ENCODE measurements at regions not wholly inside any gene's neighbourhood (a gene's known extent, or its start where the extent isn't known, plus 50 kb on each side); places are given as distances from the start of the nearest gene placed in this dataset.

DNA sequence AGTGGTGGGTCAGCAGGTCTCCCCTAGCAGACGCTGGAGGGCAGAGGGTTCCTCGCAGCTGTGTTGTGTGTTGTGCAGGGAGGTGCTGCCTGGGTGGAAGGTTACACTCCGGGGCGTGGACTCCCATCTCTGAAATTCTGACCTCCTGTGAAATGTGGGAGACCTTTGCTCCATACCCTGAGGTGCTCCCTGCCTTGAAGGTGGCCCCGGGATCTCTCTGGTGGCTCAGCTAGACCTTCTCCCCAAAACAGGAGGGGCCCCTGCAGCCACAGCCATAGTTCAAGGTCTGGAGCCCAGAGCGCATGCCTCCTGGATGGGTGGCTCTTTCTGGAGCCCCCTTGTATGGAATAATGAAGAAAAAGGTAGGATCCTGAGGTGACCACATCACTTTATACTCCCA lies 70.2 kb downstream of the SOX1 start:
- no peak for ATAC-seq
- no peak for DNase-seq
- Histone ChIP-seq H3K4me1 (ENCODE audit: control insufficient read depth, insufficient read depth, low read length) (no peaks in the 10 kb centered on the region), H3K9me3 (ENCODE audit: control insufficient read depth, insufficient read depth, low read length) (no peaks in the 10 kb centered on the region), H3K27ac (ENCODE audit: low read length) (no peak overlapping the region), H3K27me3 (ENCODE audit: control insufficient read depth, insufficient read depth, low read length) (no peaks in the 10 kb centered on the region), H3K36me3 (ENCODE audit: control insufficient read depth, insufficient read depth, low read length) (no peaks in the 10 kb centered on the region), H3K4me3 (ENCODE audit: low read length) (no peak overlapping the region)
- no peaks in the 10 kb centered on the region for H3K9me3 Mint-ChIP-seq
- intact Hi-C loops (cut with micrococcal nuclease), result no loop called here
- peaks cover 0 to 3% of the 10 kb centered on the region in 2 donors for H3K27me3 Mint-ChIP-seq (ENCODE audit: low read depth in 2 of 2)
- 86% methylated on average over 5 of the region's 6 CpGs for WGBS (ENCODE audit: insufficient coverage)
- H3K4me1 Mint-ChIP-seq, result no peaks in the 10 kb centered on the region
- no peak overlapping the region for H3K4me3 Mint-ChIP-seq
- H3K27ac Mint-ChIP-seq, result no peak overlapping the region
- TF ChIP-seq, protein P1, sequence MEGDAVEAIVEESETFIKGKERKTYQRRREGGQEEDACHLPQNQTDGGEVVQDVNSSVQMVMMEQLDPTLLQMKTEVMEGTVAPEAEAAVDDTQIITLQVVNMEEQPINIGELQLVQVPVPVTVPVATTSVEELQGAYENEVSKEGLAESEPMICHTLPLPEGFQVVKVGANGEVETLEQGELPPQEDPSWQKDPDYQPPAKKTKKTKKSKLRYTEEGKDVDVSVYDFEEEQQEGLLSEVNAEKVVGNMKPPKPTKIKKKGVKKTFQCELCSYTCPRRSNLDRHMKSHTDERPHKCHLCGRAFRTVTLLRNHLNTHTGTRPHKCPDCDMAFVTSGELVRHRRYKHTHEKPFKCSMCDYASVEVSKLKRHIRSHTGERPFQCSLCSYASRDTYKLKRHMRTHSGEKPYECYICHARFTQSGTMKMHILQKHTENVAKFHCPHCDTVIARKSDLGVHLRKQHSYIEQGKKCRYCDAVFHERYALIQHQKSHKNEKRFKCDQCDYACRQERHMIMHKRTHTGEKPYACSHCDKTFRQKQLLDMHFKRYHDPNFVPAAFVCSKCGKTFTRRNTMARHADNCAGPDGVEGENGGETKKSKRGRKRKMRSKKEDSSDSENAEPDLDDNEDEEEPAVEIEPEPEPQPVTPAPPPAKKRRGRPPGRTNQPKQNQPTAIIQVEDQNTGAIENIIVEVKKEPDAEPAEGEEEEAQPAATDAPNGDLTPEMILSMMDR (IDR thresholded peaks at IDR 0.05), result no peak
- no peaks in the 10 kb centered on the region for H3K36me3 Mint-ChIP-seq

DNA sequence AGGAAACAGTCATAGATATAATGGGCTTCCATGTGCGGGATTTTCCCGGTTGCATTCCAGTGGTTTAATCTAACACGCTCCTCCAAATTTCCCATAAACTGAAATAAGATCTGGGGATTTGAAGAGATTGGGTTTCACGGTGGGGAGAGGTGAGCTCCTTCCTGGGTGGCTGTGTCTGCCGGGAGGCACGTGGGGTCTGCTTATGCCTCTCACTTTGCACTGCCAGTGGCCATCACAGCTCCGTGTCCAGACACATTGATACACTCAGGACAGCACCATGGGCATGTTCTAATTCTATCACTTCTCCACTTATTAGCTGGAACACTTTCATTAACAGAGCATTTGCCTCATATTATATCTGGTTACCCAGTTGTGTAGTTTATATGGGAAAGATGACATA lies 73.4 kb downstream of the SOX1 start:
- ATAC-seq (no peak), DNase-seq (no peak)
- no peaks in the 10 kb centered on the region for H3K9me3 ChIP-seq (ENCODE audit: control insufficient read depth, insufficient read depth, low read length)
- no peaks in the 10 kb centered on the region for H3K9me3 Mint-ChIP-seq
- 80% methylated on average over 7 of the region's 7 CpGs for WGBS (ENCODE audit: insufficient coverage)
- H3K27me3 Mint-ChIP-seq (ENCODE audit: low read depth in 2 of 2), result peaks cover 0 to 3% of the 10 kb centered on the region in 2 donors
- no peaks in the 10 kb centered on the region for H3K36me3 Mint-ChIP-seq
- H3K36me3 ChIP-seq (ENCODE audit: control insufficient read depth, insufficient read depth, low read length), result no peaks in the 10 kb centered on the region
- no peaks in the 10 kb centered on the region for H3K4me1 Mint-ChIP-seq
- TF ChIP-seq, protein P1 (IDR thresholded peaks at IDR 0.05), result no peak
- H3K4me1 ChIP-seq (ENCODE audit: control insufficient read depth, insufficient read depth, low read length), result no peaks in the 10 kb centered on the region
- no peak overlapping the region for H3K27ac Mint-ChIP-seq
- H3K27ac ChIP-seq (ENCODE audit: low read length), result no peak overlapping the region
- H3K27me3 ChIP-seq (ENCODE audit: control insufficient read depth, insufficient read depth, low read length), result no peaks in the 10 kb centered on the region
- intact Hi-C loops (cut with micrococcal nuclease), result no loop called here
- no peak overlapping the region for H3K4me3 ChIP-seq (ENCODE audit: low read length)
- H3K4me3 Mint-ChIP-seq, result no peak overlapping the region

DNA sequence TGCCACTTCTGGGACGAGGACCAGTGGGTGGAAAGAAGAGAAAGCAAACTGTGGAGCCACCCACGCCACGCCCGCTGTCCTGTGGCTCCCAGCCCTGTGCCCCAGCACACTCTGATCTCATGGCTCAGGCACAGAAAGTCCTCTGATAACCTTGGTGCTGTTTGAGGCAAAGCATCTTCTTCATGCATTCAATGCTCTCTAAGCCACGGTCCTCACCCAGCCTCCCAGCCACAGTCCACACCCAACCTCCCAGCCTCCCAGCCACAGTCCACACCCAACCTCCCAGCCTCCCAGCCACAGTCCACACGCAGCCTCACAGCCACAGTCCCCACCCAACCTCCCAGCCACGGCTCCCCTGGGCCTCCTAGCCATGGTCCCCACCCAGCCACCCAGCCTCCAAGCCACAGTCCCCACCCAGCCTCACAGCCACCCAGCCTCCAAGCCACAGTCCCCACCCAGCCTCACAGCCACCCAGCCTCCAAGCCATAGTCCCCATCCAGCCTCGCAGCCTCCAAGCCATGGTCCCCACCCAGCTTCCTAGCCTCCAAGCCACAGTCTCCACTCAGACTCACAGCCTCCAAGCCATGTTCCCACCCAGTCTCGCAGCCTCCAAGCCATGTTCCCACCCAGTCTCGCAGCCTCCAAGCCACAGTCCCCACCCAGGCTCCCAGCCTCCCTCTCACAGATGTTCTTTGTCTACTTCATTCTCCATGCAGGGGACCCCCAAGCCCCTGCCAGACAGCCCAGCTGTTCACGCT lies 74.9 kb downstream of the SOX1 start:
- H3K27ac Mint-ChIP-seq, result no peak overlapping the region
- DNase-seq (no peak), ATAC-seq (no peak)
- no peak overlapping the region for H3K4me3 Mint-ChIP-seq
- intact Hi-C loops (cut with micrococcal nuclease), result no loop called here
- no peaks in the 10 kb centered on the region for H3K36me3 ChIP-seq (ENCODE audit: control insufficient read depth, insufficient read depth, low read length)
- no peaks in the 10 kb centered on the region for H3K27me3 ChIP-seq (ENCODE audit: control insufficient read depth, insufficient read depth, low read length)
- H3K36me3 Mint-ChIP-seq, result no peaks in the 10 kb centered on the region
- H3K9me3 Mint-ChIP-seq, result no peaks in the 10 kb centered on the region
- no peak overlapping the region for H3K27ac ChIP-seq (ENCODE audit: low read length)
- TF ChIP-seq, protein P1 (IDR thresholded peaks at IDR 0.05), result no peak
- no peaks in the 10 kb centered on the region for H3K27me3 Mint-ChIP-seq (ENCODE audit: low read depth in 2 of 2)
- WGBS (ENCODE audit: insufficient coverage), result 83% methylated on average over 11 of the region's 11 CpGs
- H3K9me3 ChIP-seq (ENCODE audit: control insufficient read depth, insufficient read depth, low read length), result no peaks in the 10 kb centered on the region
- H3K4me1 Mint-ChIP-seq, result no peaks in the 10 kb centered on the region
- H3K4me1 ChIP-seq (ENCODE audit: control insufficient read depth, insufficient read depth, low read length), result no peaks in the 10 kb centered on the region
- H3K4me3 ChIP-seq (ENCODE audit: low read length), result no peak overlapping the region

DNA sequence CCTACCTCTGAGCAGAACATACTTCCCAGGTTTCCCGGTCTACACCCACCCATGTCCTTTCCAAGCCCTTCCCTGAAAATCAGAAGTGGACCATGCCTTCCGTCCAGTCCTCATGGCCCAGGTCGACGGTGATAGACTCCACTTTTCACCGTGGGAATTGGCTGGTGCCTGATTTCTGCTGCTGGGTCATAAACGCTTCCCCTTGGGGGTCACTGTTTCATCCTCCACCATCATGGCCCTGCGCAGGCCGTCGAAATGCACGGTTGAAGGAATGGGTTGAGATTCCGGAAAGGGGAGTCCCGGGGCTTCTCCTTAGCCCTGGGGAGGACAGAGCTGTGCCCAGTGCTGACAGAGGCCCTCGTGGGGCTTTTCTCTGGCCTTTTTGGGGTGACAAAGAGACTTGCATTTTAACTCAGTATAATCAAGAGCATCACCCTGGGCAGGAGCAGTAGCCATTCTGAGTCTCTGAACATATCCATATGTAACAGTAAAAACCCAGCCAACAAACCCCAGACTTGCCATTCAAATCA lies 75.5 kb downstream of the SOX1 start:
- no peak for DNase-seq
- H3K4me1 ChIP-seq (ENCODE audit: control insufficient read depth, insufficient read depth, low read length), result no peaks in the 10 kb centered on the region
- H3K36me3 Mint-ChIP-seq, result no peaks in the 10 kb centered on the region
- no peaks in the 10 kb centered on the region for H3K36me3 ChIP-seq (ENCODE audit: control insufficient read depth, insufficient read depth, low read length)
- H3K27ac ChIP-seq (ENCODE audit: low read length), result no peak overlapping the region
- H3K4me1 Mint-ChIP-seq, result no peaks in the 10 kb centered on the region
- H3K4me3 ChIP-seq (ENCODE audit: low read length), result no peak overlapping the region
- no peaks in the 10 kb centered on the region for H3K27me3 Mint-ChIP-seq (ENCODE audit: low read depth in 2 of 2)
- no peak overlapping the region for H3K4me3 Mint-ChIP-seq
- ATAC-seq, result no peak
- no peak overlapping the region for H3K27ac Mint-ChIP-seq
- TF ChIP-seq, protein P1 (IDR thresholded peaks at IDR 0.05), result no peak
- H3K9me3 Mint-ChIP-seq, result no peaks in the 10 kb centered on the region
- WGBS (ENCODE audit: insufficient coverage), result 83% methylated on average over 13 of the region's 13 CpGs
- H3K27me3 ChIP-seq (ENCODE audit: control insufficient read depth, insufficient read depth, low read length), result no peaks in the 10 kb centered on the region
- no peaks in the 10 kb centered on the region for H3K9me3 ChIP-seq (ENCODE audit: control insufficient read depth, insufficient read depth, low read length)
- intact Hi-C loops (cut with micrococcal nuclease), result no loop called here
